Brain pericyte (primary cell): ENCODE measurements at regions not wholly inside any gene's neighbourhood (a gene's known extent, or its start where the extent isn't known, plus 50 kb on each side); places are given as distances from the start of the nearest gene placed in this dataset.
"Not testable (repeated sequence)": the region's sequence is repeated elsewhere in the genome, so short reads cannot be mapped to it uniquely, and the experiment has no call there.

Experiments
- DNase-seq: peaks from one replicate; pipeline ENCODE4 v3.0.0-alpha.2; 2012; ENCODE audit warnings: low read depth, low spot score

DNA sequence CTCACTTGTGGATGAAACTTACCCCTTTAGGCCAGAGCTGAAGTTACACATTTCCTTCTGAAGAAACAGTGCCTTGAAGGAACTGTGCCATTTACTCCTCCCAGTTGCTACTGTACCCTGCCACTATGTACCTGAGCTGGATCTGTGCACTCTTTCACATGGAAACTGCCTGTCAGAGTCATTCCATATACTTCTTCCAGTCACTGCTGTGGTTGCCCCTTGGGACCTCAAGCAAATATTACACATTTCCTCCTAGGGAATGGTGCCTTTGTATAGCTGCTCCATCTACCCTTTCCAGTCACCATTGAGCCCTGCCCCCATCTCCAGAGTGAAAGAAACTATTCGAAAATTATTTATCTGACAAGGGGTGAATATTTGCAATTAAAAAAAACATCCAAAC, 1328.3 kb downstream of the TECRL start:
- no peak for DNase-seq

- DNase-seq = no peak
Measured at GRCh38 chr4:63063760-63064159, 1345.5 kb downstream of the TECRL start.

DNA sequence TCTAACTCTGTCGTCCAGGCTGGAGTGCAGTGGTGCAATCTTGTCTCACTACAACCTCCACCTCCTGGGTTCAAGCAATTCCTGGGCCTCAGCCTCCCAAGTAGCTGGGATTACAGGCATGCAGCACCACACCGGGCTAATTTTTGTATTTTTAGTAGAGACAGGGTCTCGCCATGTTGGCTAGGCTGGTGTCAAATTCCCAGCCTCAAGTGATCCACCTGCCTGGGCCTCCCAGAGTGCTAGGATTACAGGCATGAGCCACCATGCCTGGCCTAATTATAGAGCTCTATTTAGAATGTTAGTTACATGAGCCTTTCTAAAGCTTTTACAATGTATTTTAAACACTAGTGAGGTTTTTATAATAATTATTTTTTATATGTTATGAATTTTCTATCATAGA, 1346.4 kb downstream of the TECRL start:
- not testable (repeated sequence) for DNase-seq

- no peak for DNase-seq
Measured at GRCh38 chr4:63049726-63050125, 1359.5 kb downstream of the TECRL start.

DNA sequence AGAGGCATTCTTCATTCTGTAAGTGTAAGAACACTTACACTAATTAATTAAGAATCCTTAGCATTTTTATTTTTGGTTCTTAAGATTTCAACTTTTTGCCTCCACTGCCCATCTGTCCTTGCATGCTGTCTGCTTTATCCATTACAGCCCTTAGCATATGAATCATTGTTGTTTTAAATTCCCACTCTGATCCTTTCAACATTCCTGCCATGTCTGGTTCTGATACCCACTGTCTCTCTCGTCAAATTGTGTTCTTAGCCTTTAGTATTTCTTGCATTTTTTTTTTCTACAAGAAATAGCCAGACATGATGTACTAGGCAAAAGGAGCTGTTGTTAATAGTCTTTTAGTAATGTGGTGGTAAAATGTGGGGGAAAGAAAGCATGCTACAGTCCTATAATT, 1360.0 kb downstream of the TECRL start:
- DNase-seq = no peak

- DNase-seq = no peak
Measured at GRCh38 chr4:63036159-63036866, 1372.9 kb downstream of the TECRL start.

DNA sequence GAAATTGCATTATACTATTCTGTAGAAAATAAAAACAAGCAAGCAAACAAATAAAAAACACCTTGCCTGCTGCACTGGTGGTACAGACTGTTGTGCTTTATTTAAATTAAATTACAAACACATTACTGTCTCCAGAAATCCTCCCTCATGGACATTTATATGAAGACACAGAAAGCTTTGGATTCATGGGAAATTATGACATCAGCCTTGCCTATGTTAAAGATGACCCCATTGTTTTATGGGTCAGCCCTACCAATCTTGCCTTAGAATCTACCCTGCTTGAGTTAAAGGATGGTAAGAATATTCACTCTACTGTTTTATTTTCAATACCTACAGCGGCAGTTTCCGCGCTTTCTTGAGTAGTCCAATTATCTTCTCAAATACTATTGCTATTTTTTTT, 1379.9 kb downstream of the TECRL start:
- DNase-seq = no peak

DNA sequence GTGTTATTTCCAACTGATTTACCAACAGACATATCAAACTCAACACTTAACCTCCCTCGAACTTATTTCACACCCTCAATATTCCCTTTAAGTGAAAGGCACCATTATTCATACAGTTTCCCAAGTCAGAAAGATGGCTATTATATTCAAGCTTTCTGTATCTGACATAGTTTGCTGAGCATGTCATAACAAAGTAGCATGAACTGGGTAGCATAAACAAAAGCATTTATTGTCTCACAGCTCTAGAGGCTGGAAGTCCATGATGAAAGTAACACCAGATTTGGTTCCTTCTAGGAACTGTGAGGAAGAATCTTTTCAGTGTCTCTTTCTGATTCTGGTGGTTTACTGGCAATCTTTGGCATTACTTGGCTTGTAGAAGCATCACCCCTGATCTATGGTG, 1388.6 kb downstream of the TECRL start:
- no peak for DNase-seq

GRCh38 chr4:63017300-63017699, 1392.0 kb downstream of the TECRL start:
- DNase-seq = no peak

GRCh38 chr4:62970846-62971245, 1438.4 kb downstream of the TECRL start:
- DNase-seq = no peak

DNA sequence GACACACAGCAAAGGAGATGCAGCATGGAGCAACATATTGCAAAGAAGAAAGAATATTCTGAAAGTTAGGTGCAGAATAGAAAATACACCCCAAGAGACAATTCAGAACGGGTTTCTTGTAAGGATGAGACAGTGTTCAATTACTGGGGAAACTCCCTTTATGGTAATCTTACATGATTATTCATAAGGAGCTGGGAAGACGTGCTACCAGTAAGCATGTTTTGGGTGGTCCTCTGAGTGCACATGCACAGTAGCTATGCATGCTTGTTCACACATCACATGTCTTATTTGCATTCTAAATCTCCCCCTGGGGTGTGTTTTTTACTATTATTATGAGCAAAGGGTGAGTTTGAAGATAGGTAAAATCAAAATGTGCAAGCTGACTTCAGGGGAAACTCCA, 1448.8 kb downstream of the TECRL start:
- DNase-seq = no peak

DNA sequence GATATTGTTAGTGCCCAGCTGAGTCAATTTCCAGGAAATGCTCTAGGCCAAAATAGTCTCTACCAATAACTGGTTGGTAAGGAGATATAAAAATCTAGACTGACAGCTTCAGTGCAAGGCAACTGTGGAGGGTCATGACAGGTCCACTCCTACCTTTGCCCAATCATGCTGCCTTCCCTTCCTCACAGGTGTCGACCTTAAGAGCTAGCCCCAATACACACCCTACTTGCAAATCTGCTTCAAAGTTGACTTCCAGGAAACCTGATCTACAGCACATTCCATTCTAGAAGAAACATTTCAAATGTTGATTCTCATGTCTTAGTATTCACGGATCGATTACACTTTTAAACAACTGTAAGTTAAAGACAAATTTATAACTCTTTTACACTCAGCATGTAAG, 1455.5 kb downstream of the TECRL start:
- no peak for DNase-seq

GRCh38 chr4:62952366-62952765, 1456.9 kb downstream of the TECRL start:
- DNase-seq = no peak

GRCh38 chr4:62948108-62948507, 1461.1 kb downstream of the TECRL start:
- no peak for DNase-seq

DNA sequence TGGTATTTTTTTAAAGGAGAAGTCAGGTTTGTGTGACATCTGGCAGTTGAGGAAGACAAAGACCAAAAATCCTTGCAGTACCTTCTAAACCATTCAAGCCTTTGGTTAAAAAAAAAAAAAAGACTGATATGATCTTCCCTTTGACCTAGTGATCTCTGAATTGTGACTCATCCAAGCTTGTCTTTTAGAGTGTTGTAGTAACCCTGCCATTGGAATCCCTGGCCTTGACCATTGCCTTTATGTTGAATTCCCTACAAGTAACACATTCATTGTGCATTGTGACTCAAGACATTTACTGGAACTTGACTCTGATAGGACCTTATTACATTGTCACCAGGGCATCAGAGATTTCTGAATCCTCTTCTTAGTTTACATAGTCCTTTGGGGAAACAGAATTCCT, 1469.0 kb downstream of the TECRL start:
- no peak for DNase-seq

DNA sequence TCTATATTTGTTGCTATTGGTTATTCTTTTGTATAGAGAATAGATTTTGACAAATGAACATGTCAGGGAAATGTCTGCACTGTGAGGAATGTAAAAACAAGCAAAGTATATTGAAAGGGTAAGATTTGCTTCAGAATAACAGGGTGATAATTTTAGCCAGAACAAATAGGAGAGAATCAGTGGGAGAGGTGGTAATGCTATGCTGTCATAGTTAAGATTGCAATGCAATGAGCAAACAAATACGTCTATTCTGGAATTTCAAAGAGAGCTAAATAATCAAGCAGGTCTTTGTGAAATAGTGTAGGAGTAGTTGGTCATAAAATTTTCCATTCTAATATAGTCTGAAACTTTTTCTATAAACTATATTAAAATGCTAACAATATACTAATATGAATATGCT, 1478.4 kb downstream of the TECRL start:
- DNase-seq = no peak

- no peak for DNase-seq
Measured at GRCh38 chr4:62928483-62928882, 1480.8 kb downstream of the TECRL start.

DNA sequence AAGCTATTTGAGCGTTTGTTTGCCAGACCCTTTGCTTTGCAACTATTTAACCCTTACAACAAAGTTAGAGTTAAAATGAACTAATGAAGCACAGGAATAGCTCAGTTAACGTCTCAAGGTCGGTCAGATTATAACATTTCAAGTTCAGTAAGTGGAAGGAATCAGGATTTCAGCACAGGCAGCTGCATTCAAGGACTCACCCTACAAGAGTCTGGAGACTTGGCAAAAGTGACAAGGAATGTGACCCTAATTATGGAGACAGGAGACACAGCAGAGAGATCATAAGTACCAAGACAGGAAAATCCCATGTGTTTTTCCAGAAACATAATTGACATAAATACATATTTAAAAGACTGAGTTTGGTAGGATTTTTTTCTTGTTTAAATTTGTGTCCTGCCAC, 1481.7 kb downstream of the TECRL start:
- DNase-seq = no peak

DNA sequence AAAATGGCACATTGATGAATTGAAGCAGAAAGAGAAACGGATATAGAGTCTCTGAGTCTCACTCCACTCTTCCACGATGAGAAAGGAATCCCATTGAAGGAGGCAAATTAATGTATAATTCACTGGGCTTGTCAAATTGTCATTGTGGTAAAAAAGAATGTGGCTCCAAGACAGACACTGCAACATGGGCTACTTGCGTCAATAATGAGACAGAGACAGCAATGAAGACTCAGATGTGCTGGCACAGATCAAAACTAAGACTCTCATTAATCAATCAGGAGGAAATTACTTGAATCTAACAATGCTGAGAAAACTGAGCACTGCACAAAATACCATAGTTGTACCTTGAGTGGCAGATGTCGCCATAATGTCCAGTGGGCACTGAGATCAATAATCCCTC, 1485.5 kb downstream of the TECRL start:
- DNase-seq = no peak

GRCh38 chr4:62917649-62918048, 1491.6 kb downstream of the TECRL start:
- no peak for DNase-seq

DNA sequence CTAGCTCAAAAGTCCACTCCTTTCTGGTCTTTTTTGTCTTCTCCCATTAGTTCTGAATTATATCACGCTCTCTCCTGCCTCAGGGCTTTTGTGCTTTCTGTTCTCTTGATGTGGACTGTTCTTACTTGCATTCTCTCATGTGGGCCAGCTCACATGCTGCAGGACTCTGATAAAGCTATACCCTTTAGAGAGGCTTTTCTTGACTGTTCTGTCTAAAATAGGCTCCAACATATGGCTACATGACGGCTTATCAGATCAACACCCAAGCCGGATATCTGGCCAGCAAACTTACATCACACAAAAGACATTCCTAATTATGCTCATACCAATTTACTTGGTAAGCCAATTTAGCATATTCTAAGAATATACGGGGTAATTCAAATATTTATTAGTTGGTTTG, 1494.5 kb downstream of the TECRL start:
- no peak for DNase-seq

DNA sequence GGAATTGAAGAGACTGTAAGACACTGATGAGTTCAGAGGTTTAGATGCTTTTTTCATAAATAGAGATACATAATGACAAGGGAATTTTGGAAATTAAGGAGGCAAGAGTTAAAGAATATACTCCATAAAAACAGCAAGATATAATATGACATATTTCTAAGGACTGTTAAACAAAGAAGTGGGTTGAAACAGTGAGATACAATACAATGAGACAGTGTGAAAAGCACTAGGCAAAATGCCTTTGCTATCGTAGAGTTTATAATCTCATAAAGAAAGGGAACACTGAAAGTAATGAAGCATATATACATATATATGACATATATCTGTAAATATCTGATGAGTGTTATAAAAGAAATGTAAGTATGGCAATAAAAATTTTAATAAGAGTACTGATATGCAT, 1496.2 kb downstream of the TECRL start:
- no peak for DNase-seq

- DNase-seq = no peak
Measured at GRCh38 chr4:62912531-62912930, 1496.7 kb downstream of the TECRL start.

DNA sequence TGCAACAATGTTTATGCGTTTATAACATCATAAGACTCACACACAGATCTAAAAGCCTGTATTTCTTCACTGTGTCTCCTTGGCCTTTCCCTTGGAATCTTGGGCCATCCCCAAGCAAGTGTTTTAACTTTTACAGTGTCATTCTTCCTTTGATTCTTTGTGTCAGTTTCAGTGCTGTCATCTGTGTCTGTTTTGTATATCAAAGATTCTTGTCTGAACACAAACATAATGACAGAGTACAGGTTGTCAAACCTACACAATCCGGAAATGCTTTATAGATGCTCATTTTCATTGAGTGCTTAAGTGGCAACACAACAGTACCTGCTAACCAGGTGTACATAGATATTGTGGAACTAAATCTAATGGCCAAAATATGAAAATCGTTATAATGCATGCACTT, 1500.0 kb downstream of the TECRL start:
- DNase-seq = no peak
